HG03025 (cell line): ENCODE measurements at regions not wholly inside any gene's neighbourhood (a gene's known extent, or its start where the extent isn't known, plus 50 kb on each side); places are given as distances from the start of the nearest gene placed in this dataset.

Experiments used
- ATAC-seq: cut with Tn5 transposase; IDR thresholded peaks from one replicate; pipeline ENCODE4 v1.9.1; 2021; ENCODE audit warnings: mild to moderate bottlenecking, moderate library complexity; ENCODE audit not compliant: unreplicated experiment, low FRiP score

DNA sequence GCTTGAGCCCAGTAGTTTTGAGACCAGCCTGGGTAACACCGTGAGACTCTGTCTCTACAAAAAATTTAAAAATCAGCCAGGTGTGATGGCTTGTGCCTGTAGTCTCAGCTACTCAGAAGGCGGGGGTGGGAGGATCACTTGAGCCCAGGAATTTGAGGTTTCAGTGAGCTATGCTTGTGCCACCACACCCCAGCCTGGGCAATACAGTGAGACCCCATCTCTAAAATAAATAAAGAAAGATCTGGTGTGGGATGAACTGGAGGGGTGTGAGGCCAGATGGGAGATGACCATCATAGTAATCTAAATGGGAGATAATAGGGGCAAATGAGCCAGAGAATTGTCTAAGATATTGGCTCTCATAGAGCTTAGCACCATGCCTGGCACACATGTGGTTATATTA lies 60.1 kb upstream of the TRABD2B start:
- ATAC-seq = no peak

- no peak for ATAC-seq
Measured at GRCh38 chr1:48055876-48056764, 58.9 kb upstream of the TRABD2B start.

DNA sequence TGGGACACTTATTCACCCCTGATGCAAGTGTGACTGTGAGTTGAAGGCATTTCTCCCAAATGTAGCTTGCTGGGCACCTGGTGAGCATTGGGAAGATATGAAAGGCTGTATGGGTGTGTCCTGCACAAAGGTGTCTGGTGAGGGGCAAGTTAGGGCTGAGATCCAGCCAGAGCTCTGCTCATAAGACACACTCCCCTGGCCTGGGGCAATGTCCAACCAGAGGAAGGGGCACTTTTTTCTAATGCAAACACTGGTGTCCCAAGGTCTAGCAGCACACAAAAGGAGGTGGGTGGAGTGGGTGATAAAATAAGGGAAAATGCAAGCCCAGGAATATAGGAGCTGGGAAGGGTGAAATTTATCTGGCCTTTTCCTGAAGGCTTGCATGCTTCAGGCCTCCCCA lies 57.0 kb upstream of the TRABD2B start:
- ATAC-seq = no peak

- ATAC-seq = no peak
Measured at GRCh38 chr1:48052923-48053291, 55.7 kb upstream of the TRABD2B start.

- ATAC-seq = no peak
Measured at GRCh38 chr1:48051466-48052126, 54.4 kb upstream of the TRABD2B start.

- no peak for ATAC-seq
Measured at GRCh38 chr1:48049823-48050535, 52.8 kb upstream of the TRABD2B start.

- no peak for ATAC-seq
Measured at GRCh38 chr1:48048980-48049379, 51.8 kb upstream of the TRABD2B start.

DNA sequence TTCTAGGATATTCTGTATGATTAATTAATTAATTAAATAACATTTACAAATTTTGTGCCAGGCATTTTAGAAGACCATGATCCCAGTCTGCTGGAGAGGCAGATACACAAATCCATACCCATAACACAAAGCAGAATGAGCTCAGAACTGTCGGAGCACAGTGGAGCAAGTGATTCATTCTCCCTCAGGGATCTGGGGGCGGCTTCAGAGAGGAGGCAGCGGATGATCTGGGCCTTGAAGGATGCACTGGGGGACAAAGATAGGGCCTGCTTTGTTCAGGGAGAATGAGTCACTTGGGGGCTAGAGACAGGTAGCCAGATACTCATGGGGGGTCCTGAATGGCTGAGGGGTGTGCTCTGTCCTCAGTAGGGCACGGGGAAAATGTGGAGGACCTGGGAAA lies 50.9 kb upstream of the TRABD2B start:
- ATAC-seq = no peak

- ATAC-seq = no peak
Measured at GRCh38 chr1:48047116-48047515, 49.9 kb upstream of the TRABD2B start.
